K562 (cell line): ENCODE measurements at regions not wholly inside any gene's neighbourhood (a gene's known extent, or its start where the extent isn't known, plus 50 kb on each side); places are given as distances from the start of the nearest gene placed in this dataset.

ENCODE experiments used
- ATAC-seq: fragments of 200-7000 bp; cut with Tn5 transposase; 3 replicates; pipeline ENCODE4 v1.9.1; 2020; ENCODE audit warnings: moderate library complexity
- BruUV-seq: library from RNA; stranded (reverse); fragments of 400-500 nt; replicated peaks from 2 replicates; lab custom pipeline; 2021; lab: Mats Ljungman, UMichigan
- CTCF ChIA-PET: fragments of 300-600 bp; formaldehyde crosslinking; extraction: SDS; loops from one replicate; lab custom pipeline; 2021; ENCODE audit warnings: low intra/inter-chr PET ratio; lab: Yijun Ruan, JAX
- POLR2A ChIA-PET: fragments of 300-600, 350-650 bp; sonication (Branson Sonifier 250); formaldehyde crosslinking; extraction: SDS; loops from one replicate; lab custom pipeline; 2021; ENCODE audit warnings: antibody characterized with exemption, inconsistent platforms; lab: Yijun Ruan, JAX
- DNase-seq, 4 experiments: peaks; one replicate each; pipeline versions ENCODE4 v3.0.0 to v3.0.0-alpha.2; 2011 to 2018; ENCODE audit warnings: low spot score in 3 of 4, mixed read lengths in 3 of 4; ENCODE audit errors: extremely low read depth in 1 of 4
- FAIRE-seq: peaks from 2 replicates; lab custom pipeline; 2011; peaks lifted over from hg19 to GRCh38; lab: Jason Lieb, UNC
- H2AFZ ChIP-seq: 2 replicates; pipeline ENCODE4 v1.6.0; 2011; ENCODE audit warnings: low read depth, low read length, control low read depth, inconsistent platforms
- H3K27ac ChIP-seq: fragments of 200-600 bp; 3 replicates; pipeline ENCODE4 v1.8.0; 2011; ENCODE audit warnings: low read depth, mild to moderate bottlenecking, control low read depth, inconsistent platforms, low read length, moderate library complexity, mixed read lengths; ENCODE audit errors: extremely low read depth
- H3K27me3 ChIP-seq, 2 experiments: fragments of 300-600 bp in 1 of 2; 2 replicates in 1 of 2; 3 replicates in 1 of 2; pipeline versions ENCODE4 v1.6.0 to v1.8.0; 2011; ENCODE audit warnings: inconsistent platforms in 2 of 2, low read length in 2 of 2, mild to moderate bottlenecking in 1 of 2, mixed read lengths in 1 of 2, moderate library complexity in 1 of 2; ENCODE audit not compliant: control insufficient read depth in 2 of 2, insufficient read depth in 2 of 2
- H3K36me3 ChIP-seq: fragments of 300-600 bp; 3 replicates; pipeline ENCODE4 v1.8.0; 2011; ENCODE audit warnings: mild to moderate bottlenecking, low read length, inconsistent platforms; ENCODE audit not compliant: control insufficient read depth, insufficient read depth
- H3K4me1 ChIP-seq, 2 experiments: fragments of 200-600 bp in 1 of 2; replicated peaks in 1 of 2; 2 replicates in 1 of 2; 3 replicates in 1 of 2; pipeline versions ENCODE4 v1.5.1 to v1.8.0; 2011; ENCODE audit warnings: inconsistent platforms in 2 of 2, low read length in 2 of 2, mild to moderate bottlenecking in 1 of 2, mixed read lengths in 1 of 2, moderate library complexity in 1 of 2; ENCODE audit not compliant: control insufficient read depth in 2 of 2, insufficient read depth in 2 of 2
- H3K4me2 ChIP-seq: 2 replicates; pipeline ENCODE4 v1.6.1; 2011; ENCODE audit warnings: low read length, control low read depth, inconsistent platforms, mixed read lengths; ENCODE audit not compliant: insufficient read depth
- H3K4me3 ChIP-seq: fragments of 200-600 bp; sonication (generic), shearing (Covaris generic); 2 replicates; pipeline ENCODE4 v1.5.1; 2016; ENCODE audit warnings: control low read depth, inconsistent platforms
- H3K79me2 ChIP-seq: fragments of 200-600 bp; 3 replicates; pipeline ENCODE4 v1.8.0; 2011; ENCODE audit warnings: low read length, inconsistent platforms; ENCODE audit not compliant: control insufficient read depth, insufficient read depth
- H3K9ac ChIP-seq, 2 experiments: 2 replicates each; pipeline versions ENCODE4 v1.6.0 to v1.6.1; 2011; ENCODE audit warnings: low read depth in 2 of 2, low read length in 2 of 2, control low read depth in 1 of 2, inconsistent platforms in 1 of 2, mild to moderate bottlenecking in 1 of 2, mixed read lengths in 1 of 2; ENCODE audit not compliant: insufficient read depth in 1 of 2
- H3K9me1 ChIP-seq: one replicate; pipeline ENCODE4 v1.6.0; 2011; ENCODE audit warnings: inconsistent platforms, mild to moderate bottlenecking, low read length, moderate library complexity; ENCODE audit not compliant: control insufficient read depth, insufficient read depth
- H3K9me3 ChIP-seq: replicated peaks from 2 replicates; pipeline ENCODE4 v1.5.1; 2011; ENCODE audit warnings: low read depth, low read length, inconsistent platforms; ENCODE audit not compliant: control insufficient read depth, insufficient read depth
- H4K20me1 ChIP-seq: replicated peaks from 2 replicates; pipeline ENCODE4 v1.6.1; 2011; ENCODE audit warnings: low read length, inconsistent platforms, mixed read lengths; ENCODE audit not compliant: control insufficient read depth, insufficient read depth
- ADNP ChIP-seq: fragments of 200-800 bp; sonication (Bioruptor generic); IDR thresholded peaks from 2 replicates; pipeline ENCODE4 v1.6.1; 2016; ENCODE audit warnings: missing genetic modification characterization, missing compliant biosample characterization
- KLF13 ChIP-seq: fragments of 450-650 bp; IDR thresholded peaks from 2 replicates; pipeline ENCODE4 v1.6.1; 2016; ENCODE audit warnings: missing genetic modification characterization, low read depth, mild to moderate bottlenecking, missing compliant biosample characterization, moderate library complexity, borderline replicate concordance
- MLLT1 ChIP-seq, 2 experiments: fragments of 450-650 bp; IDR thresholded peaks; 2 replicates each; pipeline ENCODE4 v1.6.1; 2016
- PTBP1 ChIP-seq: fragments of 200-400 bp; formaldehyde crosslinking; IDR thresholded peaks from 2 replicates; pipeline ENCODE4 v1.6.1; 2017; ENCODE audit warnings: low read depth, low read length
- RBFOX2 ChIP-seq: fragments of 200-400 bp; formaldehyde crosslinking; IDR thresholded peaks from 2 replicates; pipeline ENCODE4 v1.6.1; 2017; ENCODE audit warnings: low read depth, mild to moderate bottlenecking, low read length, moderate library complexity
- RCOR1 ChIP-seq, 2 experiments: IDR thresholded peaks; 2 replicates each; pipeline ENCODE4 v1.6.1; 2012; ENCODE audit warnings: low read depth in 2 of 2, low read length in 2 of 2, borderline replicate concordance in 1 of 2, improper control_type of control experiment in 1 of 2
- SPI1 ChIP-seq: IDR thresholded peaks from 2 replicates; pipeline ENCODE4 v1.6.1; 2011; ENCODE audit warnings: low read depth, low read length, control low read depth, borderline replicate concordance
- SRSF1 ChIP-seq: fragments of 200-400 bp; formaldehyde crosslinking; IDR thresholded peaks from 2 replicates; pipeline ENCODE4 v1.6.1; 2017; ENCODE audit warnings: mild to moderate bottlenecking, low read depth, low read length, moderate library complexity
- THAP12 ChIP-seq: fragments of 250-450 bp; sonication (Bioruptor Pico); IDR thresholded peaks from 2 replicates; pipeline ENCODE4 v1.9.0; 2021; ENCODE audit warnings: mild to moderate bottlenecking, inconsistent platforms
- TSC22D4 ChIP-seq: fragments of 450-650 bp; IDR thresholded peaks from 2 replicates; pipeline ENCODE4 v1.6.1; 2016; ENCODE audit warnings: missing genetic modification characterization, missing biosample characterization, control low read depth
- ZNF239 ChIP-seq: fragments of 250-450 bp; sonication (Bioruptor Pico); IDR thresholded peaks from 2 replicates; pipeline ENCODE4 v1.4.0; 2020; ENCODE audit warnings: mild to moderate bottlenecking
- ZNF561 ChIP-seq: fragments of 450-650 bp; formaldehyde crosslinking; conservative IDR thresholded peaks from 2 replicates; pipeline ENCODE4 v1.4.0; 2020; ENCODE audit warnings: mild to moderate bottlenecking, moderate library complexity
- ZNF699 ChIP-seq: fragments of 250-450 bp; sonication (Bioruptor Pico); IDR thresholded peaks from 2 replicates; pipeline ENCODE4 v1.8.0; 2021; ENCODE audit warnings: mild to moderate bottlenecking, moderate library complexity; ENCODE audit not compliant: insufficient replicate concordance
- ZNF717 ChIP-seq: fragments of 250-450 bp; sonication (Bioruptor Pico); IDR thresholded peaks from 2 replicates; pipeline ENCODE4 v1.5.0; 2021
- WGBS: fragments of 100-300 bp; shearing (Covaris generic); methylation state at CpG from one replicate; pipeline ENCODE4 v1.1.6; 2016; ENCODE audit warnings: low coverage, mixed read lengths; ENCODE audit not compliant: insufficient coverage; ENCODE audit errors: missing lambda C conversion rate; 5-methylcytosine and 5-hydroxymethylcytosine counted together
- in situ Hi-C: fragments of 300-500 bp; cut with MboI; formaldehyde crosslinking; loops from 4 replicates; pipeline ENCODE4 v1.15.0; 2018; ENCODE audit warnings: inconsistent platforms, mixed read lengths
- intact Hi-C: fragments of 100-400 bp; cut with micrococcal nuclease; formaldehyde crosslinking; loops from 2 replicates; pipeline ENCODE4 v1.14.2; 2022

- TF ChIP-seq MLLT1 (IDR thresholded peaks at IDR 0.05) = no peak
These were observed 916.2 kb upstream of the GHITM start (continued) for GRCh38 chr10:83222832-83223742.

- no peaks in the 10 kb centered on the region for H3K79me2 ChIP-seq
- no peaks in the 10 kb centered on the region; the same call in 1 of the 2 replicates for H3K9me3 ChIP-seq
- no peak overlapping the region for H3K27ac ChIP-seq
- no peaks in the 10 kb centered on the region for H3K27me3 ChIP-seq
- no TSS peak for BruUV-seq
- in situ Hi-C loops = no loop called here
- H3K4me3 ChIP-seq = no peak overlapping the region
- POLR2A ChIA-PET = no interaction called here
- H4K20me1 ChIP-seq = no peaks in the 10 kb centered on the region
- no peaks in the 10 kb centered on the region for H3K9me1 ChIP-seq
- H3K4me2 ChIP-seq = no peak overlapping the region
- ATAC-seq = no peak
- H2AFZ ChIP-seq = no peak overlapping the region
- 4% methylated on average over 4 of the region's 4 CpGs for WGBS
- no peak overlapping the region for H3K9ac ChIP-seq
- H3K4me1 ChIP-seq = no peaks in the 10 kb centered on the region
- CTCF ChIA-PET = no interaction called here
- intact Hi-C loops = no loop called here
- DNase-seq = no peak
- TF ChIP-seq SRSF1 = no peak
- TF ChIP-seq ZNF239 (CRISPR knock-in tag) = no peak
- no peak for TF ChIP-seq ZNF561
- TF ChIP-seq SPI1 = no peak
- TF ChIP-seq RBFOX2 = no peak
- no peak for TF ChIP-seq ZNF699 (CRISPR knock-in tag)
- TF ChIP-seq KLF13 (tag) = no peak
- no peak for TF ChIP-seq TSC22D4
- TF ChIP-seq RCOR1 (IDR thresholded peaks at IDR 0.05; ENCODE audit: borderline replicate concordance in 1 of 2, low read depth in 2 of 2, low read length in 2 of 2) = no peak
- no peak for TF ChIP-seq THAP12 (CRISPR knock-in tag)
- TF ChIP-seq ZNF717 (CRISPR knock-in tag) = no peak
- no peak for TF ChIP-seq ADNP
- no peak for TF ChIP-seq PTBP1
- no peaks in the 10 kb centered on the region for H3K36me3 ChIP-seq
- no peak for FAIRE-seq
These were observed 913.5 kb upstream of the GHITM start for GRCh38 chr10:83225781-83226180.
